ENCODE measurements at regions not wholly inside any gene's neighbourhood (a gene's known extent, or its start where the extent isn't known, plus 50 kb on each side); places are given as distances from the start of the nearest gene placed in this dataset.
"Not testable (repeated sequence)": the region's sequence is repeated elsewhere in the genome, so short reads cannot be mapped to it uniquely, and the experiment has no call there.

GRCh38 chr4:3606850-3607249 is 74.6 kb upstream of the LRPAP1 start:
- H3K4me3 ChIP-seq (ENCODE audit: low read depth, low read length); DNase-seq (ENCODE audit: low read depth): not testable (repeated sequence)

- DNase-seq (ENCODE audit: low read depth); H3K4me3 ChIP-seq (ENCODE audit: low read depth, low read length): not testable (repeated sequence)
Measured at GRCh38 chr4:3606271-3606670, 74.0 kb upstream of the LRPAP1 start.

GRCh38 chr4:3605491-3605890 is 73.3 kb upstream of the LRPAP1 start:
- DNase-seq (ENCODE audit: low read depth) = no peak

GRCh38 chr4:3602886-3603645 is 70.8 kb upstream of the LRPAP1 start:
- not testable (repeated sequence) for H3K4me3 ChIP-seq (ENCODE audit: low read depth, low read length); DNase-seq (ENCODE audit: low read depth)

More at GRCh38 chr4:3605491-3605890, 73.3 kb upstream of the LRPAP1 start:
- no peak overlapping the region for H3K4me3 ChIP-seq (ENCODE audit: low read depth, low read length)

GRCh38 chr4:3601992-3602391 is 69.8 kb upstream of the LRPAP1 start:
- H3K4me3 ChIP-seq (ENCODE audit: low read depth, low read length) = no peak overlapping the region
- DNase-seq (ENCODE audit: low read depth) = no peak

- not testable (repeated sequence) for H3K4me3 ChIP-seq (ENCODE audit: low read depth, low read length); DNase-seq (ENCODE audit: low read depth)
Measured at GRCh38 chr4:3601108-3601690, 69.0 kb upstream of the LRPAP1 start.

GRCh38 chr4:3599951-3600350 is 67.7 kb upstream of the LRPAP1 start:
- DNase-seq (ENCODE audit: low read depth) = no peak
- no peak overlapping the region for H3K4me3 ChIP-seq (ENCODE audit: low read depth, low read length)

- H3K4me3 ChIP-seq (ENCODE audit: low read depth, low read length) = no peak overlapping the region
- no peak for DNase-seq (ENCODE audit: low read depth)
Measured at GRCh38 chr4:3598695-3599227, 66.5 kb upstream of the LRPAP1 start.

GRCh38 chr4:3597896-3598505 is 65.8 kb upstream of the LRPAP1 start:
- DNase-seq (ENCODE audit: low read depth); H3K4me3 ChIP-seq (ENCODE audit: low read depth, low read length): not testable (repeated sequence)

GRCh38 chr4:3596957-3597733 is 64.9 kb upstream of the LRPAP1 start:
- not testable (repeated sequence) for H3K4me3 ChIP-seq (ENCODE audit: low read depth, low read length); DNase-seq (ENCODE audit: low read depth)

GRCh38 chr4:3595627-3596291 is 63.5 kb upstream of the LRPAP1 start:
- not testable (repeated sequence) for DNase-seq (ENCODE audit: low read depth); H3K4me3 ChIP-seq (ENCODE audit: low read depth, low read length)

GRCh38 chr4:3594751-3595150 is 62.5 kb upstream of the LRPAP1 start:
- not testable (repeated sequence) for H3K4me3 ChIP-seq (ENCODE audit: low read depth, low read length); DNase-seq (ENCODE audit: low read depth)

- not testable (repeated sequence) for H3K4me3 ChIP-seq (ENCODE audit: low read depth, low read length); DNase-seq (ENCODE audit: low read depth)
Measured at GRCh38 chr4:3589946-3590924, 58.0 kb upstream of the LRPAP1 start.

GRCh38 chr4:3589379-3589778 is 57.2 kb upstream of the LRPAP1 start:
- DNase-seq (ENCODE audit: low read depth); H3K4me3 ChIP-seq (ENCODE audit: low read depth, low read length): not testable (repeated sequence)

- not testable (repeated sequence) for DNase-seq (ENCODE audit: low read depth); H3K4me3 ChIP-seq (ENCODE audit: low read depth, low read length)
Measured at GRCh38 chr4:3588517-3589194, 56.4 kb upstream of the LRPAP1 start.

- not testable (repeated sequence) for DNase-seq (ENCODE audit: low read depth)
Measured at GRCh38 chr4:3586596-3586995, 54.4 kb upstream of the LRPAP1 start.

GRCh38 chr4:3585567-3585966 is 53.3 kb upstream of the LRPAP1 start:
- not testable (repeated sequence) for H3K4me3 ChIP-seq (ENCODE audit: low read depth, low read length); DNase-seq (ENCODE audit: low read depth)

More at GRCh38 chr4:3586596-3586995, 54.4 kb upstream of the LRPAP1 start:
- H3K4me3 ChIP-seq (ENCODE audit: low read depth, low read length) = not testable (repeated sequence)
